CMK (cell line): ENCODE measurements at regions not wholly inside any gene's neighbourhood (a gene's known extent, or its start where the extent isn't known, plus 50 kb on each side); places are given as distances from the start of the nearest gene placed in this dataset.

Source experiments
- DNase-seq: peaks from one replicate; pipeline ENCODE4 v3.0.0-alpha.2; 2010; ENCODE audit warnings: low read depth

DNA sequence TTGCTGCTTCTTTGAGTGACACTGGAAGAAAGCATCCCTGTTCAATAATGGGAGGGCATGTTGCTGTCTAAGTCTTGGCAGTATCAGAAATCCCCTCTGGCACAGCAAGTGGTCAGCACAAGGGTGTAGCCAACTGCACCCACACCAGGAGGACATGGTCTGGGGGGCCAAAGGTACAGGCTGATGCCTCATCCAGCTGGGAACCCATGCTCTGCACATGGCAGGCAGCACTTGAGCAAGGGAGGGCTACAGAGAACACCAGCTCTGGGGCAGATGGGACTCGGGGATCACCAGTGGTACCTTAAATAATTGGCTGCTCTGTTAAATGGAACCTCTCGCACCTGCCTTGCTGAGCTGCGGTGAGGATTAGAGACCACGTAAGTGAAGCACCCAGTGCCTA lies 265.2 kb downstream of the SYK start:
- DNase-seq = no peak

DNA sequence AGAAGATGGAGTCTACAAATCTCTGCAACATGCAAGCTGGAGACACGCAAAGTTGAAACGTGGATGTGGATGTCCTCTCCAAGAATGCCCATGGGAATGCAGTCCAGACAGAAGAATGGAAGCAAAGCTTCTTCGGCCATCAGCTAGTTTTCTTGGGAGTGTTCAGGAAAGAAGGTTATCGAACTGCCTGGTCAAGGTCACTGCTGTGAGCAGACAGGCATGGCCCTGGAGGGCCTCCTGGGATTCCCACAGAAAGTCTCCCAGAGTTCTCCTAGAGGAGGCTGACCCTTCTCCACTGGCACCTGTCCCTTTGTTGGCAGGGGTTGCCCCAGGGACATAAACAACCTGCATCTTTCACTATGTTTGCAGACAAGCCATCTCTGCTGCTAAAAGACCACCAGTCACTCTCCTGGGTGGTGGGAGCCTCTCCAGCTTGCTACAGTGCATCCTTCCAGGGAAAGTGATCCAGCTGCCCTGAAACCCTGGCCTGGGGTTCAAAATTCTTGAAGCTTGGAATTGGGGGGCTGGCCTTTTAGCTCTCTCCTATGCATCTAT lies 265.8 kb downstream of the SYK start:
- no peak for DNase-seq

DNA sequence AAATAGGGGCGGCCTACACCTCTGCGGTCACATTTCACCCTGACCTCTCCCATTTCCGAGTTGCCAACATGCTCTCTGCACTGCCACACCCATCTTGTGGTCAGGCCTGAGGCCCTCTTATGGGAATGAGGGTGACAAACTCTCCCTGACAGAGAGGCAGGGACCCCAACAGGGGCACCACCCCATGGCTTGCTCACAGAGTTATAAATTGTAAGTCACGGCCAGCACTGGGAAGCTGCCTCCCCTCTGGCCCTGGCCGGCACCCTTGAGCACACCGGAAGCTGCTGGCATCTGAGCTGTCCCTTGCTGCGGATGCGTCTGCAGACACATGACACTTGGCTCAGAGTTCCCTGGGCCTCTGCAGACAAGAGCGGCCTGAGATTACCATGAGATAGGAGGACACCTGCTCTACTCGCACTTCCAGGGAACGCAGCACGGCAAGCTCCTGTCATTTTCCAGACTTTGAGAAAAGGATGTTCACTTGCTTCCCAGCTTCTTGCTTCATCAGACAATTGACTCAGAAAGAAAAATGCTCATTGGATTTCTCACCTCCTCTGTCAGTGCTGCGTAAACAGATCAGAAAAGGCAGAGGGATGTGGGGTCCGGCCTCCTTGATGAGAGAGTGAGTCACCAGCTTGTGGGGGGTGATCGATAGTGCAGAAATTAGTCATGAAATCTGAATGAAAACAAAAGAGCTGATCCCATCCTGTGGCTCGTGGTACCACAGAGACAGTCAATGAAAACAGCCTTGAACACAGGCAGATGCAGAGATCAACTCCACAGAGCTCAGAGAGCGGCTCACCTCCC lies 269.8 kb downstream of the SYK start:
- no peak for DNase-seq

DNA sequence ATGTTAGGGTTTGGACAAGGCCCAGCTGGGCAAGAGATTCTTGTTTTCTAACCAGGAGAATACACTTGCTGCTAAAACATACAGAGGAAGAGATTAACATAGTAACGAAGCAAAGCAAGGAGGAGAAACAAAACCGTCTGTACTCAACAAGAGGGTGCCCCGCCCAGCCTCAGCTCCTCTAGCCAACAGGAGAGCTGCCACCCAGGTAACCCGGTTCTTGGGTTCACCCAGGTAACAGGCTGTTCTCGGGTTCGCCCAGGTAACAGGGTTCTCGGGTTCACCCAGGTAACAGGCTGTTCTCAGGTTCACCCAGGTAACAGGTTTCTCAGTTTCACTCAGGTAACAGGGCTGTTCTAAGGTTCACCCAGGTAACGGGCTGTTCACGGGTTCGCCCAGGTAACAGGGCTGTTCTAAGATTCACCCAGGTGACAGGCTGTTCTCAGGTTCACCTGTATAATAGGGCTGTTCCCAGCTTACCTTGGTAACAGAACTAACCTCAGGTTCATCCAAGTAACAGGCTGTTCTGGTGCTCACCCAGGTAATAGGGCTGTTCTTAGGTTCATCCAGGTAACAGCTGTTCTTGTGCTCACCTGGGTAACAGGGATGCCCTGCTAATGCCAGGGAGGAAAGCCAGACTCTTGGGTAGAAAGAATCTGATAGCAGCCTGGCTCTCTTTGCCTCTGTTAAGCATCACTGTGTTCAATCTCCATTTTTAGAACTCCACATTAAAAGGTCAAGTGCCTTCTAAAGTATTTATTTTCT lies 271.6 kb downstream of the SYK start:
- no peak for DNase-seq

DNA sequence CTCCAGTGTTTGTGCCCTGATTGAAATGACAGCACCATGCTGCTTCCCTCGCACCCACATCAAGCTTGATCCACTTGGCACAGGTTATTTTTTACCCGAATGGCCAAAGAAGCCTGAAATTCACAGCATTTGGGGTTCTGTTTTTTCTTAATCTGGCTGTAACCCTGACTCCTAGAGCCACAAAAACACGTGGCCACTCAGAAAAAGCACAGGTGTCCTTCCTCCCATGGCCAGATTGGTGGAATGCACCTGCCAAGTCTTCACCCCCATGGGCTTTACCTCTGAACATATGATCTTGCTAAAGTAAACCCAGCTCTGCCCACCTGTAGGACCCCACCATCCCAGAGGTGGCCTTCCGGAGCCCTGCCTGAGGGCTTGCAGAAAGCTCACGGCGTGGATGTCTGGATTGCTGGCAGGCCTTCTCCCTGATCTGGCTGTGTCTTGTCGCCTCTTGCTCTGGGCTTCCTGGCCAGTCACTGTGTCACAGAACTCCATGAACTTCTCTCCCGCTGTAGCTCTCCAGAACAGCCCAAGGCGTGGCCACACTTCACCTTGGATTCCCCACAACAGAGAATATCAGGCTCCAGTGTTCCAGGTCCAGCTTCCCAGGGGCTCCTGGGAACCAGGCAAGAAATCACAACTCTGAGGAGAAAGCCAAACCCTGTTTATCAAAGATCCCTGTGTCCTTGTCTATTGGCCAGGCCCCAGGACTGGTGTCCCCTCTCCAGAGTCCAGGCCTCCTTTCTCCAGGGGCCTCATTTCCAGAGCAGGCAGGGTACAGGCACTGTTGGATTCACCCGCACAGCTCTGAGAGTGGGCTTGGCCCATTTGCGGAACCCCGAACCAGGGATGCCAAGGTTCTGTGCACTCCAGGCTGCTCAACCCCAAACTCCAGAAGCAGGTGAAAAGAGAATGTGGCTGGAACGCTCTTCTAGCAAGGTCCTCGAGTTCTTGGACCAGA lies 272.5 kb downstream of the SYK start:
- DNase-seq = no peak

DNA sequence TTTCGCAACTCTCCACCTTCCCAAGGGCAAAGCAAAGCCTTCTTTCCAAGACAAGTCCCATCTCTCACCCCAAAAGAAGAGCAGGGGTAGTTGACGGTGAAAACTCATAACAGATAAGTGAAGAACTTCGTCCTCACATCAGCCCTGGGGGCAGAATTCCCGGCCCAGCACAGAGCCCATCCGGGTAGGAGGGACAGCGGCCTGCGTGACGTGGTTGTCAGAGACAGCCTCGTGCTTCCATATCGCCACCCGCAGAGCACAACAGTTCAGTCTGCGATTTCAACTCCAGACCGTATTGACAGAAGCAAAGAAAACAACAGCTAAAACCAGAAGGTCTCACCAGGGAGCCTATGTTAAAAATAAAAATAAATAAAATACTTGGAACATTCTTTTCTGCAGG lies 273.2 kb downstream of the SYK start:
- DNase-seq = no peak

DNA sequence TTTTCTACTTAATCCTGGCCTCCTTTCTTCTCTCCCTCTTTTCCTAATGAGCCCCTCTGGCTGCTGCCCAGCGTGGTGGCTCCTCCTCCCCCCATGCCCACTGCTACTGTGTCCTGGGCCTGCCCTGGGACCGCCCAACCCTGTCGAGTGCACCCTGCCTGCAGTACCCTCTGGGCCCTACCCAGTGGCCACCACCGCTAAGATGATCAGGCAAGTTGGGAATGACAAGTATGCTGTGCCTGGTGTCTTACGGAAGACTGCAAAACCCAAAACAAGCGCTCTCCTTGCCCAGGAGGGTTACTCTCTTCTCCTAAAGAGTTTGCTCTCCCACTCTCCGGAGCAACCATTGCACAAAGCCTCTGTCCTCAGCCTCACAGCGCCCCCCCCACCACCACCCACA lies 273.7 kb downstream of the SYK start:
- no peak for DNase-seq

DNA sequence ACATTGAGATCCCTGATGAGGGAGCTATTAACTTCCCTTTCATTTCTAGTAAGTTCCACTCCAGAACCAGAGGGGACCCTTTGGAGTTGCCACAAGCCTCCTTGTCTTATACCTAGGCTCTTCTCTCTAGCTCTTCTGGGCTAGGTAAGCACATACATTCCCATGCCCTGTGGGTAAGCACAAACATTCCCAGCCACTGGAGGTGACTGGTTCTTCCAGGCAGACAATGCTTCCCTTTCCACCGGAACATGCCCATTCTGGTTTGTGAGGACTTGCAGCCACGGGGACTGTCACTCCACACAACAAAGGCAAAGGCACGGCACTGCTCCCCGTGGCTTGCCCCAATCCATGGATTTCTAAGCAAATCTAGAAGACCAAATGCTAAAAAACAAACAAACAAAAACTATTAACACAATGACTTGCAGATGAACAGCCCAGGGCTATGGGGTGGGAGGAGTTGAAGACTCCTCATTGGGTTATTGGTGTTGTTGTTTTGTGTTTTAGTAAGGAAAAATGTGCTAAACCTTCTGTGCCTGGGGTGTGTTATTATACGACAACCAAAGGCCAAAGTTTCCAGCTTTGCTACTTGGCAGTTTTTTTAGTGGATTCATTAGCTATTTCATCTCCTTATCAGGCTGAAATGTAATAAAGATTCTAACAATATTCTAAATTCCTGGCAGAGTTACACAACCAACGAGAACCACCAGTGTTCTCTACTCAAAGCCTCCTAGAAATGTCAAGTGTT lies 276.2 kb downstream of the SYK start:
- DNase-seq = no peak

DNA sequence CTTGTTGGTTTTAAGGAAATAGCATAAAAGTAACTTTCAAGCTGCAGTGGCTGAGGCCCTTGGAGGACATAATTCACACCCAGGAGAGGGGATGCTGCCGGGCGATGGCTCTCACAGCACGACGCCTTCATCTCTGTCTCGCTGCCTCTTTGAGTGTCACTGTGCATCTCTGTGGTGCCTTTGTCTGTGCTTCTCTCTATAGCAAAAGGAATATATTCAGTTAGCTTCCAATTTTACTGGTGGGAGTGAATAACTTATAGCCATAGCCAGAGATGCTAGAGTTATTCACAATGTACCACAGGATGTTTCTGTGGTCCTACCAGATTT lies 276.7 kb downstream of the SYK start:
- no peak for DNase-seq

DNA sequence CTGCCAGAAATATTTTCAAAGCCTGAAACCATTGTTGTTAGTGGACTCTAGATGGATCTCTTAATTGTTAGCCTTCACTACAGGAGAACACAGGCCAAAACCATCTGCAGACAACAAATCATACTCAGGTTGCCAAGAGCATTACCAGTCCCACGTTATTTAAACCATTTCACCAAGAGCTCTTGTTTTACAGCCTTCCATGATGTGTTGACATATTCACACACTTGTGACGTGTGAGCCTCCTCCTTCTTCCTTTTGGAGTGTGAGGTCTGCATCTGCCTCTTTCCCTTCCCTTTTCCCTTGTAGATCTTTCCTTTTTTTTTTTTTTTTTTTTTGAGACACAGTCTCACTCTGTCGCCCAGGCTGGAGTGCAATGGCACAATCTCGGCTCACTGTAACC lies 279.0 kb downstream of the AUH start:
- DNase-seq = no peak

DNA sequence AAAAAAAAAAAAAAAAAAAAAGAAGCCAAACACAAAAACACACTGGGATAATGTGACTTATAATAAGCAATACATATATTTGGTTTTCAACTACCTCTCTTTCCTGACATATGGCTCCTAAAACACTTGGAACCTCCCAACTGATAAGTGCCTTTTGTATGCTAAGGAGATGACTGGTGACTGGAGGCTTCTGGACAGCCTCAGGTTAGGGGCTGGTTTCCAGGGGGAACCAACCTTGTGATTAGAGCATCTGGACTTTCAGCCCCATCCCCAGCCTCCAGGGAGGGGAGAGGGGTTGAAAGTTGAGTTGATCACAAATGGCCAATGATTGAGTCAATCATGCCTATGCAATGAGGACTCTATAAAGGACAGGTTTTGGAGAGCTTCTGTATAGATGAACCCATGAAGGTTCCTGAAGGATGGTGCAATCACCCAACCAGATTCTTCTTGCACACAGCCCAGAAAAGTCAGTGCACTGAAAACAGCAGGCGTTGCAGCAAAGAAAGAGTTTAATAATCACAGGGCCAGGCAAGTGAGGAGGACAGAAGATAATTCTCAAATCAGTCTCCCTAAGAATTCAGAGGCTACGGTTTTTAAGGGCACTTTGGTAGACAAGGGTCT lies 276.7 kb downstream of the AUH start:
- DNase-seq = no peak

DNA sequence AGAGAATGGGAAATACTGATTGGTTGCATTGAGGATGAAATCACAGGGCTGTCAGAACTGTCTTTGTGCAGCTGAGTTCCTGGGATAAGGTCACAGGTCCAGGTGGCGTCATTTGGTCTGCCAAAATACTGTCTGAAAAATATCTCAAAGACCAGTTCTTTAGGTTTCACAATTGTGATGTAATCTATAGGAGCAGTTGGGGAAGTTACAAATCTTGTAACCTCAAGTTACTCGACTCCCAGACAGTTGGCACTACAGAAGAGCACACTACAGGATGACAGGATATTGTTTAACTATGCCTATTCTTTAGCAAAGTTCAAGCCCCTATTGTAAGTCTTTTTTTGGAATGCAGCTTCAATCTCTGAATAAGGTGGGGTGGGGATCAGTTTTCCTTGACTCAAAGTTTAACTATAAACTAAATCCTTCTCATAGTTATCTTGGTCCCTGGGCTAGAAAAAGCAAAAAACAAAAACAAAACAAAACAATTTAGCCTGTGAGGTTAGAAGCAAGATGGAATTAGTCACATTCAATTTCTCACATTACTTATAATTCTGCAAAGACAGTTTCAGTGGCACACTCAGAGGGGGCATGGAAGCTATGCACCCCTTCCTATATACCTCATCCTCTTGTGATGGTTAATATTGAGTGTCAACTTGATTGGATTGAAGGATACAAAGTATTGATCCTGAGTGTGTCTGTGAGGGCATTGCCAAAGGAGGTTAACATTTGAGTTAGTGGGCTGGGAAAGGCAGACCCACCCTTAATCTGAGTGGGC lies 276.0 kb downstream of the AUH start:
- no peak for DNase-seq

DNA sequence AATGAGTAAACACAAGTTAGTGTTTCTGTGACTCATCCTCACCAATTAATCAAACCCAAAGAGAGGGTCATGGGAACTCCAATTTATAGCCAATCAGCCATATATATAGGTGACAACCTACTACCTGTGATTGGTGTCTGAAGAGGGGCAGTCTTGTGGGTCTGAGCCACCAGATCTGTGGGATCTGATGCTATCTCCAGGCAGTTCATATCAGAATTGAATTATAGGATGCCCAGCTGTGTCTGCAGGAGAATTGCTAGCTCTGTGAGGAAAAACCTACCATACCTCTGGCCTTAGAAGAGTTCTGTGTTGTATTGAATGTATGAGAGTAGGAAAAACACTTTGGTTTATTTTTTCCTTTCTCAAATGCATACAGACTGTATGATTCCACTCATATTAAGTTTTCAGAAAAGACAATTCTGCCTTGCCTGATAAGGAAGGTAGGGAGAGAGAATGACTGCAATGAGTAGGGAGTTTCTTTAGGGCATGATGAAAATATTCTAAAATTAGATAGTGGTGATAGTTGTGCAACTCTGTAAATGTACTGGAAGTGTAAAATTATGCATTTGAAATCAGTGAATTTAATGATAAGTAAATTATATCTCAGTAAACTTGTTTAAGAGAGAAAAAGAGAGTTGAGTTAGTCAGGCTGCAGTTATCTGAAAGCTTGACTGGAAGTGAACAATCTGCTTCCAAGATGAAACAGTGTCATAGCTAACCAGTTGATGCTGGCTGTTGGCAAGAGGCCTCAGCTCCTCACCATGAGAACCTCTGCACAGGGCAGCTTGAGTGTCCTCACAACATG lies 274.9 kb downstream of the AUH start:
- no peak for DNase-seq

DNA sequence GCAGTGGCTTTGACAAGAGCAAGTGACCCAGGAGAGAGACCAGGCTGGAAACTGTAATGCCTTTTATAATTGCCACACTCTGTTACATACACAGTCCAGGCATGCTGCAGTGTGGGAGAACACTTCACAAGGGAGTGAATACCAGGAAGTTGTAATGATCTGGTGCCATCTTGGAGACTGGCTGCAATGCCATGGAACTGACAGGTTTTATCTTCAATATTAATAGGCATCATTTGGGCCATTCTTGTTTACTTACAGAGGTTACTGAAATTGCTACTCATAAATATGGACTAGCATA lies 274.3 kb downstream of the AUH start:
- DNase-seq = no peak

DNA sequence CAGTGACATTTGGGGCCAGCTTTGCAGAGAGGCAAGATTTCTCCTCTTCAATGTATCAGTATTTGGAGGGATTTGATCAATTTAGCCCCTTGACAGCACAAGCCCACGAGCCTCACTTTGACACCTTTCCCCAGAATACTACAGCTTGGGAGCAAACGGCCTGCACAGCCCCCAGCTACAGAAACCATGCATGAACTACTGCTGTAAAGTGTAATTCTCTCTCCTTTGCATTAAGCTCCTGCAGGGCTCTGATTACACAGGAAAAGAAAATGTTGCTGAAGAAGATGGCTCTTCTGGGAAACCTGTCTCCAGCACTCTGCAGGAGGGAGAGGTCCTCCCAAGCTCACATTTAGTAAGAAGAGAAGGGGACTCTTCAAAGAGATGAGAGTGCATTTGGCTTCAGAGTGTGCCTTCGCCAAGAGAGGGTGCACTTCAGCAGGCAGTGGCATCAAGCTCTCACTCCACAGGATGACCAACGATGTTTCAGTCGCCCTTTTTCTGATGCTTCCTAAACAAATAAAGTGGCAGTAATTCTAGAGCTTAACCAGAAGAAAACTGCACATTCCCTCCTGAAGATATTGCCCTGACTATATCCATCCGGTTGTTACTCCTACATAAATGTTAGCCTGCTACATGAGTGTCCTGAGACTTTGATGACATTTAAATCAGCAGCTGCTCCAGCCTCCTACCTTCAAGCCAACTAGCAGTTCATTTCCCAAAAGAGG lies 272.2 kb downstream of the AUH start:
- DNase-seq = no peak

DNA sequence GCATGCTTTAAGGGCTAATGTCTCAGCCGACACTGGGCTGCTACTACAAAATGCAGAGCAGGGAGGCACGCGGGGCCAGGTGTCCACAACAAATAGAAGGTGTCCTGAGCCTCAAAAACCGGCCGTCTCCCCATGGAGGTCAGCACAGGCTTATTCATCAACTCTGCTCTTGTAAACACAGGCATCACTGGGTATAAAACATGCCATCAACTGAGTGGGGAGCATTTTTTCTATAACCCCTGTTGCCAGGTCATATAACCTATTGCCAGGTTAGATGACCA lies 271.6 kb downstream of the AUH start:
- no peak for DNase-seq

DNA sequence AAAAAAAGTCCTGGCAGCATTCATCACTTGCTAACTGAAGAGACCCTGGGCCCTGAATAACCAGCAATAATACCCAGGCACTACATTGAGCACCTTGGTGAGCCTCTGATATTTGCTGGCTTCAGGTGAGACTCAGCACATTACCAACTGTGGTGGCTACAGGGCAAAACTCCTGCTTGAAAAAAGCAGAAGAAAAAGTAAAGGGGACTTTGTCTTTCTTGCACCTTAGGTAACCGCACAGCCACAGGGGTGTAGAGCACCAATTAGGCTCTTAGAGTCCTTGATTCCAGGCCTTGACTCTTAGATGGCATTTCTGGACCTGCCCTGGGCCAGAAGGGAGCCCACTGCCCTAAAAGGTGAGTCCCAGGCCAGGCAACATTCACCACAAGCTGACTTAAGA lies 269.5 kb downstream of the AUH start:
- no peak for DNase-seq

DNA sequence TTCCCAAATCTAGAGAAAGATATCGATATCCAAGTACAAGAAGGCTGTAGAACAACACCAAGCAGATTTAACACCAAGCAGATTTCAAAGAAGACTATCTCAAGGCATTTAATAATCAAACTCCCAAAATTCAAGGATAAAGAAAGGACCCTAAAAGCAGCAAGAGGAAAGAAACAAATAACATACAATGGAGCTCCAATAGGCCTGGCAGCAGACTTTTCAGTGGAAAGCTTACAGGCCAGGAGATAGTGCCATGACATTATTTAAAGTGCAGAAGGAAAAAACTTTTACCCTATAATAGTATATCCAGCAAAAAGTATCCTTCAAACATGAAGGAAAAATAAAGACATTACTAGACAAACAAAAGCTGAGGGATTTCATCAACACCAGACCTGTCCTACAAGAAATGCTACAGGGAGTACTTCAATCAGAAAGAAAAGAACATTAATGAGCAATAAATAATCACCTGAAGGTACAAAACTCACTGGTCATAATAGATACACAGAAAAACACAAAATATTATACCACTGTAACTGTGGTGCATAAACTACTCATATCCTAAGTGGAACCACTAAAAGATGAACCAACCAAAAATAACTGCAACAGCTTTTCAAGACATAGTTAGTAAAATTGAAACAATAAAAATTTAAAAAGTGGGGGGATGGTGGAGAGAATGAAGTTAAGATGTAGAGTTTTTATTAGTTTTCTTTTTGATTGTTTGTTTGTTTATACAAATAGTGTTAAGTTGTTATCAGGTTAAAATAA lies 267.2 kb downstream of the AUH start:
- no peak for DNase-seq
